Dendritic cell treated with granulocyte-macrophage colony-stimulating factor and Interleukin-4, amounts not matched to agents 40 ng/mL and 50 ng/mL, for 4 days (primary cell): ENCODE measurements at regions not wholly inside any gene's neighbourhood (a gene's known extent, or its start where the extent isn't known, plus 50 kb on each side); places are given as distances from the start of the nearest gene placed in this dataset.

ENCODE experiments used
- H3K27ac Mint-ChIP-seq: one replicate; pipeline ENCODE4 v1.8.0; 2022; ENCODE audit warnings: mild to moderate bottlenecking, mixed read lengths
- H3K27me3 Mint-ChIP-seq: one replicate; pipeline ENCODE4 v1.8.0; 2022; ENCODE audit warnings: mild to moderate bottlenecking, mixed read lengths
- H3K36me3 Mint-ChIP-seq: one replicate; pipeline ENCODE4 v1.8.0; 2022; ENCODE audit warnings: low read depth, mixed read lengths
- H3K4me1 Mint-ChIP-seq: one replicate; pipeline ENCODE4 v1.8.0; 2022; ENCODE audit warnings: low read depth, mixed read lengths
- H3K4me3 Mint-ChIP-seq: one replicate; pipeline ENCODE4 v1.8.0; 2022; ENCODE audit warnings: mild to moderate bottlenecking, moderate library complexity, mixed read lengths
- H3K9me3 Mint-ChIP-seq: one replicate; pipeline ENCODE4 v1.8.0; 2022; ENCODE audit warnings: mixed read lengths
- intact Hi-C: fragments of 100-400 bp; cut with micrococcal nuclease; formaldehyde crosslinking; loops from one replicate; pipeline ENCODE4 v1.15.0; 2022

DNA sequence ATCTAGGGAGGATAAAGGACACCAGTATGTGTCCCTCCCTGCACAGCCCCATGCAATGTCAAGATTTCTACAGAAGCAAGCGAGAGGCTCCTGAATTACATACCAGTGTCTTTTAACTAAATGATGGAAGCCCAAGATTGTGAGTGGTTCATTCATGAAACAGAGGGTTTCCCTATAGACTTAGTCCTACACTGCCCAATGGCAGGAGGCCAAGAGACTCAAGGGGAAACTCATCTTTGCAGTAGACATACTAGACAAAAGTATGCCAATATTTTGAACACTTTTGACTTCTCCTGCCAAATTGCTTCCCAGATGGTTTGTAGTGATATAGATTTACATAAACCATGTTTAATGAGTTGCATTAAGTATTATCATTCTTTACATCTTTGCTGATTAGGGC is 557.2 kb upstream of the JAG1 start:
- H3K27me3 Mint-ChIP-seq: peaks cover 2% of the 10 kb centered on the region
- no peaks in the 10 kb centered on the region for H3K9me3 Mint-ChIP-seq
- H3K4me3 Mint-ChIP-seq: no peak overlapping the region
- H3K4me1 Mint-ChIP-seq: peaks cover 24% of the 10 kb centered on the region
- intact Hi-C loops: no loop called here
- H3K27ac Mint-ChIP-seq: no peak overlapping the region
- H3K36me3 Mint-ChIP-seq: no peaks in the 10 kb centered on the region

GRCh38 chr20:11231742-11232648 is 558.2 kb upstream of the JAG1 start:
- Mint-ChIP-seq H3K9me3 (no peaks in the 10 kb centered on the region), H3K36me3 (no peaks in the 10 kb centered on the region), H3K27ac (no peak overlapping the region), H3K27me3 (peaks cover under 1% of the 10 kb centered on the region), H3K4me1 (peaks cover 24% of the 10 kb centered on the region), H3K4me3 (no peak overlapping the region)
- intact Hi-C loops: no loop called here

DNA sequence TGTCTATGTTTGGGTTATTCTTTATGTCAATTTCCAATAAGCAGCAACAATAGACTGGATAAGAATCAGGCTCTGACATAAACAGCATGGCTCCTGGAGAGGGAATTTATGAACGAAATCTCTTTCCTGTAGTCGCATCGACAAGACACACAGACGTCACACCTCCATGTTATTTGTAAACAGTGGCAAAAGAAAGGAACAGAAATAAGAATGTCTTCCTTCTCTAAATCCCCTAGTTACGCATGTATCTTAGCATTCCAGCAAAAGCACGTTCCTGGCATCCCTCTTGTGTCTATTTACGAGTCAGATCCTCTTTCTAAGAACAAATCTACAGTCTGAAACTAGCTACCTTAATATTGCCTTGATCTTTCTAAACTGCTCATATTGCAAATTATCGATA is 559.1 kb upstream of the JAG1 start:
- Mint-ChIP-seq H3K36me3 (no peaks in the 10 kb centered on the region), H3K4me1 (peaks cover 24% of the 10 kb centered on the region), H3K4me3 (no peak overlapping the region), H3K9me3 (no peaks in the 10 kb centered on the region), H3K27me3 (no peaks in the 10 kb centered on the region), H3K27ac (no peak overlapping the region)
- intact Hi-C loops: no loop called here

DNA sequence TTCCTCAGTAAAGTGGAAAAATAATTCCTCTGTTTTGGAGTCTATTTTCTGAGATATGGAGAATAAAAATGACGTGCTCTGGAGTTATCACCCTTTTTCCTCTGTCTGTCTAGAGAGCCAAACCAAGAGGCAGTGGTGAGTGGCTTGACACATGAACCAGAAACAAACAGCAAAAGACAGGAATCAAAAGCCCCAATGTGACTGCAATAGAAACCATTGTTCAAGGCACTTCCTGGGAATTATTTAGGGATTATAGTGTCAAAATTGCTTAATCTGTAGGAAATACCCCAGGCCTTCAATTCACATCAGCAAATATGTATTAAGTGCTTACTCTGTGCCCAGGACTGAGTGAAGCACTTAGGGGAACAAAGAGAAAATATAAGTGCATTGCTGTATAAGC is 560.4 kb upstream of the JAG1 start:
- H3K36me3 Mint-ChIP-seq: no peaks in the 10 kb centered on the region
- intact Hi-C loops: no loop called here
- H3K4me1 Mint-ChIP-seq: peaks cover 24% of the 10 kb centered on the region
- H3K27ac Mint-ChIP-seq: no peak overlapping the region
- peaks cover 6% of the 10 kb centered on the region for H3K9me3 Mint-ChIP-seq
- H3K27me3 Mint-ChIP-seq: peaks cover 1% of the 10 kb centered on the region
- no peak overlapping the region for H3K4me3 Mint-ChIP-seq

DNA sequence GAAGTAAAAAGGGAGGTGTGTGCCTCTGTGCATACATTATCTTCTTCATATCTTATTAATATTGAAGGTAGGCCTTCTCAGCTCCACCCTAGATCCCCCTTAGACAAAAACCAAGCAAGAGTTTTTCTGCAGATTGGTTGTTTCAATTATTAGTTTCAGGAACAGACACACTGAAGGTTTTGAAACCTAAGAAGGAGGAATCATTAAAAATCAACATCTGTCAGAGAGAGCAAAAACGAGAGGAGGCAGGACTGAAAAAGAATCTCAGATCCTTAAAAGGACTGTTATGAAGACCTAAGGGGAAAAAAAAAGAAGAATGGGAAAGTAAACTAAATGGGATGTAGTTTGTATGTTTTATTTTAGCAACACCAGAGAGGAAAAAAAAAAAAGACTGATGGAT is 560.8 kb upstream of the JAG1 start:
- peaks cover 1% of the 10 kb centered on the region for H3K27me3 Mint-ChIP-seq
- peaks cover 9% of the 10 kb centered on the region for H3K9me3 Mint-ChIP-seq
- no peak overlapping the region for H3K27ac Mint-ChIP-seq
- peaks cover 23% of the 10 kb centered on the region for H3K4me1 Mint-ChIP-seq
- intact Hi-C loops: no loop called here
- H3K36me3 Mint-ChIP-seq: no peaks in the 10 kb centered on the region
- no peak overlapping the region for H3K4me3 Mint-ChIP-seq

DNA sequence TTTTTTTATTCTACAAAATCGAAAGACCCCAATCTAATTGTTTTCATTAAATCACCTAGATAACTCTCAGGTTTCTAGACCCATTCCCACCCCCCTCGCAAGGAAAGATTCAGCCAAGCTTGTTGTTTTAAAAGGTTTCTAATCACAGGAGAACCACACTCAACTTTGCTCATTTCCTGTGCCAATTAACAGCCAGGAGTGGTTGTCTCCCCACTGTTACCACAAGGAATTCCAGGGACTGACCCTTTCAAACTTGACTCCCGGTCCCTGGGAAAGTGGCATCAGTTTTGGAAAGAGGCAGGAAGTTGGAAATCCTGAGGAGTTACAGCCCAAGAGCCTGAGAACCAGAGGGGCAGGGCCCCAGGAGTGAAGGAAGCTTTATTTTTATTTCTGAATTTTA is 561.3 kb upstream of the JAG1 start:
- Mint-ChIP-seq H3K4me3 (no peak overlapping the region), H3K4me1 (peaks cover 19% of the 10 kb centered on the region), H3K27me3 (peaks cover 1% of the 10 kb centered on the region), H3K27ac (no peak overlapping the region), H3K9me3 (peaks cover 9% of the 10 kb centered on the region), H3K36me3 (no peaks in the 10 kb centered on the region)
- intact Hi-C loops: no loop called here

GRCh38 chr20:11242320-11242719 is 568.5 kb upstream of the JAG1 start:
- peaks cover 16% of the 10 kb centered on the region for H3K9me3 Mint-ChIP-seq
- no peak overlapping the region for H3K4me3 Mint-ChIP-seq
- intact Hi-C loops: no loop called here
- no peaks in the 10 kb centered on the region for H3K4me1 Mint-ChIP-seq
- H3K27me3 Mint-ChIP-seq: peaks cover 17% of the 10 kb centered on the region
- H3K27ac Mint-ChIP-seq: no peak overlapping the region
- no peaks in the 10 kb centered on the region for H3K36me3 Mint-ChIP-seq

- no peak overlapping the region for H3K4me3 Mint-ChIP-seq
- H3K36me3 Mint-ChIP-seq: no peaks in the 10 kb centered on the region
- no peak overlapping the region for H3K27ac Mint-ChIP-seq
- H3K27me3 Mint-ChIP-seq: peaks cover 30% of the 10 kb centered on the region
- H3K4me1 Mint-ChIP-seq: no peaks in the 10 kb centered on the region
- intact Hi-C loops: no loop called here
- H3K9me3 Mint-ChIP-seq: peaks cover 7% of the 10 kb centered on the region
Measured at GRCh38 chr20:11245431-11245830, 571.6 kb upstream of the JAG1 start.

DNA sequence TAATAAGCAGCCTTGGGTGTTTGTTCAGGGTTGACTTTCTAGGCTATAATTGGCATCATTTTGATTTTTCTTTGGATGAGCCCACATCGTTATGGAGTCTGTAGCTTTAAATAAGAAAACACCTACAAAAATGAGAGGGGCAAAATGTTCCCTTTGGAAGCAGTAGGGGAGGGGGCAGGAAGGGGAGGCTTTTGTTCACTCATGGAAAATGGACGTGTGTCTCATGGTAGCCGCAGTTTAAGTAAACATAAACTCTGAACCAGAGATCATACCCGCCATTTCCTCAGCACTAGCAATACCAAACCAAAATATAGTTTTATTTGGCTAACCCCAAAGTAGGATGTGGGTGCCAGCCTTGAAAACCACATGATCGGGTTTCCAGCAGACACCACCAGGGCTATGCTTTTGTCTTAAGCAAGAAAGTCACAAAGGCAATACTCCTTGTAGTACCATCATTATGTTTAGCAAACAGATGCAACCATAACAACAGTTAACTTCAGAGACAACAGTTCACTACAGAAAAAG is 572.5 kb upstream of the JAG1 start:
- Mint-ChIP-seq H3K4me1 (no peaks in the 10 kb centered on the region), H3K27ac (no peak overlapping the region), H3K9me3 (peaks cover 7% of the 10 kb centered on the region), H3K27me3 (peaks cover 31% of the 10 kb centered on the region), H3K4me3 (no peak overlapping the region), H3K36me3 (no peaks in the 10 kb centered on the region)
- intact Hi-C loops: no loop called here

- Mint-ChIP-seq H3K9me3 (peaks cover 5% of the 10 kb centered on the region), H3K4me3 (no peak overlapping the region), H3K4me1 (no peaks in the 10 kb centered on the region), H3K27me3 (peaks cover 31% of the 10 kb centered on the region), H3K36me3 (no peaks in the 10 kb centered on the region), H3K27ac (no peak overlapping the region)
- intact Hi-C loops: no loop called here
Measured at GRCh38 chr20:11247046-11248010, 573.5 kb upstream of the JAG1 start.

DNA sequence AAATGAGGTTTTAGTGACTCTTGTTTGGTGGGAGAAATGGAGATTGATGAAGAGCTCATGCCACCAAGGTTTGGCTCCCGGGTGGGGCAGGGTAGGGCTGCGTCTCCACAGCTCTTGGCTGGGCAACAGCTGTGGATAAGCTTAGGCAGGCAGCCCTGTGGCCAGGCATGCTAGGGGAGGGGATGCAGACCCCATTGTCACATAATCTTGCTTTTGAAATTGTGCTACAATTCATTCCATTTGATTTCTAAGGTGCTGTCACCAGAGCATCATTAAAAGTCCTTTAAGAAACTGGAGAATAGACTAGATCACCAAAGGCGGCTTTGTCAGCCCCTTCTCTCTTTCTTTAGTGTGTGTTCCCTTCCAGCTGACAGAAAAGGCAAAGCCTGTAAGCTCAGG is 574.2 kb upstream of the JAG1 start:
- H3K36me3 Mint-ChIP-seq: no peaks in the 10 kb centered on the region
- intact Hi-C loops: no loop called here
- no peaks in the 10 kb centered on the region for H3K4me1 Mint-ChIP-seq
- no peaks in the 10 kb centered on the region for H3K9me3 Mint-ChIP-seq
- peaks cover 28% of the 10 kb centered on the region for H3K27me3 Mint-ChIP-seq
- no peak overlapping the region for H3K4me3 Mint-ChIP-seq
- H3K27ac Mint-ChIP-seq: no peak overlapping the region

- H3K27me3 Mint-ChIP-seq: peaks cover 28% of the 10 kb centered on the region
- H3K9me3 Mint-ChIP-seq: peaks cover 9% of the 10 kb centered on the region
- H3K4me3 Mint-ChIP-seq: no peak overlapping the region
- no peaks in the 10 kb centered on the region for H3K4me1 Mint-ChIP-seq
- intact Hi-C loops: no loop called here
- no peaks in the 10 kb centered on the region for H3K36me3 Mint-ChIP-seq
- no peak overlapping the region for H3K27ac Mint-ChIP-seq
Measured at GRCh38 chr20:11248687-11249638, 575.2 kb upstream of the JAG1 start.

DNA sequence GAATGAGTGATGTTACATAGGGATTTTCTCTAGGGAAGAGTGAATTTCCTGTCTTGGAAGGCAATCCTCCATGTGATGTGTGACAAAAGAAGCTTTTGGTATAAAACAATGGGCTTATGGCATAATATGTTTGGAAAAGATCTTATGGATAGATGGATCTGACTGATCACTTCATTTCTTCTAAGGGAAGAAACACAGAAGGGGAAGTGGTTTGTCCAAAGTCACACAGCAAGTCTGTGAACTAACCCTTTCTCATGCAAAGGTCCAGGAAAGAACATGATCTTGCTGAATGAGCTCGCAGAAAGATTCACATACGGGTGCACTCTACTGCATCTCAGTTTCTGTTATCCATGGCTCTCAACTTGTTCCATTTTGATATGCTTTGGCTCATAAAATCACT is 575.9 kb upstream of the JAG1 start:
- intact Hi-C loops: no loop called here
- no peaks in the 10 kb centered on the region for H3K36me3 Mint-ChIP-seq
- H3K4me3 Mint-ChIP-seq: no peak overlapping the region
- H3K27me3 Mint-ChIP-seq: peaks cover 28% of the 10 kb centered on the region
- H3K27ac Mint-ChIP-seq: no peak overlapping the region
- no peaks in the 10 kb centered on the region for H3K4me1 Mint-ChIP-seq
- peaks cover 16% of the 10 kb centered on the region for H3K9me3 Mint-ChIP-seq
